ENCODE measurements at regions not wholly inside any gene's neighbourhood (a gene's known extent, or its start where the extent isn't known, plus 50 kb on each side); places are given as distances from the start of the nearest gene placed in this dataset.
"Not testable (repeated sequence)": the region's sequence is repeated elsewhere in the genome, so short reads cannot be mapped to it uniquely, and the experiment has no call there.

- no peak for DNase-seq (ENCODE audit: low read depth, low spot score)
Observed at GRCh38 chr2:239866778-239867177, 158.4 kb downstream of the NDUFA10 start.

- DNase-seq (ENCODE audit: low read depth, low spot score) = no peak
Observed at GRCh38 chr2:239866350-239866749, 158.8 kb downstream of the NDUFA10 start.

- not testable (repeated sequence) for DNase-seq (ENCODE audit: low read depth, low spot score)
Observed at GRCh38 chr2:239865856-239866255, 159.3 kb downstream of the NDUFA10 start.

- no peak for DNase-seq (ENCODE audit: low read depth, low spot score)
Observed at GRCh38 chr2:239865059-239865639, 160.0 kb downstream of the NDUFA10 start.

GRCh38 chr2:239864247-239865058 lies 160.7 kb downstream of the NDUFA10 start:
- no peak for DNase-seq (ENCODE audit: low read depth, low spot score)

GRCh38 chr2:239862613-239863012 lies 162.5 kb downstream of the NDUFA10 start:
- no peak for DNase-seq (ENCODE audit: low read depth, low spot score)

- DNase-seq (ENCODE audit: low read depth, low spot score) = no peak
Observed at GRCh38 chr2:239858179-239858578, 167.0 kb downstream of the NDUFA10 start.

GRCh38 chr2:239857591-239857990 lies 167.6 kb downstream of the NDUFA10 start:
- no peak for DNase-seq (ENCODE audit: low read depth, low spot score)

- no peak for DNase-seq (ENCODE audit: low read depth, low spot score)
Observed at GRCh38 chr2:239856620-239857285, 168.4 kb downstream of the NDUFA10 start.

- DNase-seq (ENCODE audit: low read depth, low spot score) = no peak
Observed at GRCh38 chr2:239855863-239856587, 169.1 kb downstream of the NDUFA10 start.

- DNase-seq (ENCODE audit: low read depth, low spot score) = no peak
Observed at GRCh38 chr2:239854596-239854995, 170.5 kb downstream of the NDUFA10 start.

- DNase-seq (ENCODE audit: low read depth, low spot score) = no peak
Observed at GRCh38 chr2:239853706-239854327, 171.3 kb downstream of the NDUFA10 start.

- no peak for DNase-seq (ENCODE audit: low read depth, low spot score)
Observed at GRCh38 chr2:239853121-239853520, 172.0 kb downstream of the NDUFA10 start.

GRCh38 chr2:239852272-239852671 lies 172.9 kb downstream of the NDUFA10 start:
- no peak for DNase-seq (ENCODE audit: low read depth, low spot score)

- DNase-seq (ENCODE audit: low read depth, low spot score) = no peak
Observed at GRCh38 chr2:239846789-239847676, 178.1 kb downstream of the NDUFA10 start.

- DNase-seq (ENCODE audit: low read depth, low spot score) = no peak
Observed at GRCh38 chr2:239845968-239846367, 179.2 kb downstream of the NDUFA10 start.

GRCh38 chr2:239839306-239839705 lies 185.8 kb downstream of the NDUFA10 start:
- no peak for DNase-seq (ENCODE audit: low read depth, low spot score)

GRCh38 chr2:239836021-239836765 lies 188.9 kb downstream of the NDUFA10 start:
- DNase-seq (ENCODE audit: low read depth, low spot score) = no peak

GRCh38 chr2:239835056-239835455 lies 190.1 kb downstream of the NDUFA10 start:
- DNase-seq (ENCODE audit: low read depth, low spot score) = no peak

GRCh38 chr2:239834143-239834542 lies 191.0 kb downstream of the NDUFA10 start:
- no peak for DNase-seq (ENCODE audit: low read depth, low spot score)

Data from activated CD4-positive, CD25-positive, alpha-beta regulatory T cell treated with anti-CD3 and anti-CD28 coated beads, Interleukin-2, amount 50 U/mL, for 16 hours (primary cell).